GM12864 (cell line): ENCODE measurements at regions not wholly inside any gene's neighbourhood (a gene's known extent, or its start where the extent isn't known, plus 50 kb on each side); places are given as distances from the start of the nearest gene placed in this dataset.
"Not testable (repeated sequence)": the region's sequence is repeated elsewhere in the genome, so short reads cannot be mapped to it uniquely, and the experiment has no call there.

Experiments used
- DNase-seq: peaks from one replicate; pipeline ENCODE4 v3.0.0-alpha.2; 2011; ENCODE audit warnings: low read depth
- H3K4me3 ChIP-seq: 2 replicates; pipeline ENCODE4 v1.5.1; 2011; ENCODE audit warnings: mild to moderate bottlenecking, low read depth, low read length, control low read depth
- TF ChIP-seq, protein P1 (sequence below): IDR thresholded peaks from 2 replicates; pipeline ENCODE4 v1.5.1; 2011; ENCODE audit warnings: low read depth, mild to moderate bottlenecking, moderate library complexity, low read length, control low read depth, inconsistent platforms; ENCODE audit errors: missing control alignments

DNA sequence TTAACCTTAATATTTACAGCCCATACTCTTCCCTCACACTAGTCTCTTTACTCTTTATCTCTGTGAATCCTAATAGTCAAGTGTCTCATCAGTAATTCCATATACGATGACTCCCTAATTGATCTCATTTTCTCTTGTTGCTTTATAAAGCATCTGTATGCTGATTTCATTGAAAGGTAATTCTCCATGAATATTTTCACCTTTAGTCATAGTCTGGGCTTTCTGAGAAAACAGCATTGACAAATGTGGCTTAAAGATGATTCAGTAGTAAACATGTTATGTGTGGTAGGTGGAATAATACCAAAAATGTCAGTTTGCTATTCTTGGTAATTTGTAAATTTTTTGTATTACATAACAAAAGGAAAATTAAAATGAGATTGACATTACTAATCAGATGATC lies 1176.5 kb downstream of the NCAM2 start:
- no peak for DNase-seq
- no peak overlapping the region for H3K4me3 ChIP-seq
- TF ChIP-seq, protein P1, sequence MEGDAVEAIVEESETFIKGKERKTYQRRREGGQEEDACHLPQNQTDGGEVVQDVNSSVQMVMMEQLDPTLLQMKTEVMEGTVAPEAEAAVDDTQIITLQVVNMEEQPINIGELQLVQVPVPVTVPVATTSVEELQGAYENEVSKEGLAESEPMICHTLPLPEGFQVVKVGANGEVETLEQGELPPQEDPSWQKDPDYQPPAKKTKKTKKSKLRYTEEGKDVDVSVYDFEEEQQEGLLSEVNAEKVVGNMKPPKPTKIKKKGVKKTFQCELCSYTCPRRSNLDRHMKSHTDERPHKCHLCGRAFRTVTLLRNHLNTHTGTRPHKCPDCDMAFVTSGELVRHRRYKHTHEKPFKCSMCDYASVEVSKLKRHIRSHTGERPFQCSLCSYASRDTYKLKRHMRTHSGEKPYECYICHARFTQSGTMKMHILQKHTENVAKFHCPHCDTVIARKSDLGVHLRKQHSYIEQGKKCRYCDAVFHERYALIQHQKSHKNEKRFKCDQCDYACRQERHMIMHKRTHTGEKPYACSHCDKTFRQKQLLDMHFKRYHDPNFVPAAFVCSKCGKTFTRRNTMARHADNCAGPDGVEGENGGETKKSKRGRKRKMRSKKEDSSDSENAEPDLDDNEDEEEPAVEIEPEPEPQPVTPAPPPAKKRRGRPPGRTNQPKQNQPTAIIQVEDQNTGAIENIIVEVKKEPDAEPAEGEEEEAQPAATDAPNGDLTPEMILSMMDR: no peak

DNA sequence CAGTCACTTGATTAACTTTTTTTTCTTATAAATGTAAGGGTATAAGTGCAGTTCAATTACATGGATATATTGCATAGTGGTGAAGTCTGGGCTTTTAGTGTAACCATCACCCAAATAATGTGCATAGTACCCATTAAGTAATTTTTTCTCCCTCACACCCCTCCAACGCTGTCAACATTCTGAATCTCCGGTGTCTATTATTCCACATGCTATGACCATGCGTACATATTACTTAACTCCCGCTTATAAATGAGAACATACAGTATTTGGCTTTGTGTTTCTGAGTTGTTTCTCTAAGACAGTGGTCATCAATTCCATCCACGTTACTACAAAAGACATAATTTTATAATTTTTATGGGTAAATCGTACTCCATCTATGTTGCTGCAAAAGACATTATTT lies 1191.1 kb downstream of the NCAM2 start:
- TF ChIP-seq, protein P1: no peak
- no peak overlapping the region for H3K4me3 ChIP-seq

DNA sequence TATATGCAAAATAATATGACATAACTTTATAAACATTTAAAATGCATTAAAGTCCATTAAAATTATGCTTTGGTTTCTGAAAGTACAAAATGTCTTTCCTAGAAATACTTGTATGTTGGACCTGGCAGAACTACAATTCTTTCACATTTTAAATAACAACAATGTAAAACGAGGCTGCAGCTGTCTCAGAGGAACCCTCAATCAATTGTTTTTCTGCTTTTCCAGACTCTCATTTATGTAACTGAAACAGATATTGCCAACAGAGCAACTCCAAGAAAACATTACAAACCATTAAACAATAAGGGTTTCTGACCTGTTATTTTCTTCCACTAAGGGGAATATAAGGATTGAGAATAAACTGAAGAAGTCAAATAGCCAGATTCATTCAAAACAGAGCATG lies 1193.4 kb downstream of the NCAM2 start:
- TF ChIP-seq, protein P1: no peak
- no peak overlapping the region for H3K4me3 ChIP-seq
- no peak for DNase-seq

More for the DNA sequence above, 1191.1 kb downstream of the NCAM2 start:
- no peak for DNase-seq

DNA sequence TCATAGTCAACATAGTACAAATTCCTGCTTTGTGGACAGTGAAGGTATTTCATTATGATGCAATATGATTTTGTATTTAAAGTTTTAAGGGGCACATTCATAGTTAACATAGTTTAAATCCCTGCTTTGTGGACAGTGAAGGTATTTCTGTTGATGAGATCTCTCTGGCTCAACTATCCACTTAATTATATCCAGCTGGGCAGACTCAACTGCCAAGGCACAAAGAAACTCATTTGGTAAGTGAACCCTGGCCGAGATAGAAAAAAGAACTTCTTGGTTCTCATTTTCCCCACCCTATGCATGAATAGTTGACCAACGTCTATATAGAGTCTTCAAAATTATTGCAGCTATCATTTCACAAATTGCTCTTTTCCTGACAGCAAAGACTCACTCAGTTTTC lies 1194.6 kb downstream of the NCAM2 start:
- TF ChIP-seq, protein P1: no peak
- no peak overlapping the region for H3K4me3 ChIP-seq
- no peak for DNase-seq

DNA sequence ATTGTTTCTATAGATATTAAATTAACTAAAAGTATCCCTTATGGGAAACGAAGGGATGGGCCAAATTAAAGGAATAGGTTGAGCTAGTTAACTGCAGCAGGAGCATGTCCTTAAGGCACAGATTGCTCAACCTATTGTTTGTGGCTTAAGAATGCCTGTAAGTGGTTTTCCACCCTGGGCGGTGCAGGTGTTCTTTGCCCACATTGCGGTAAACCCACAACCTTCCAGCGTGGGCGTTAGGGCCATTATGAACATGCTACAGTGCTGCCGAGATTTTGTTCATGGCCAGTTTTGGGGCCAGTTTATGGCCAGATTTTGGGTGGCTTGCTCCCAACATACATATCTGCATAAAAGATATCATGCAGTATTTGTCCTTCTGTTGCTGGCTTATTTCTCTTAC lies 1196.8 kb downstream of the NCAM2 start:
- DNase-seq, H3K4me3 ChIP-seq: not testable (repeated sequence)

DNA sequence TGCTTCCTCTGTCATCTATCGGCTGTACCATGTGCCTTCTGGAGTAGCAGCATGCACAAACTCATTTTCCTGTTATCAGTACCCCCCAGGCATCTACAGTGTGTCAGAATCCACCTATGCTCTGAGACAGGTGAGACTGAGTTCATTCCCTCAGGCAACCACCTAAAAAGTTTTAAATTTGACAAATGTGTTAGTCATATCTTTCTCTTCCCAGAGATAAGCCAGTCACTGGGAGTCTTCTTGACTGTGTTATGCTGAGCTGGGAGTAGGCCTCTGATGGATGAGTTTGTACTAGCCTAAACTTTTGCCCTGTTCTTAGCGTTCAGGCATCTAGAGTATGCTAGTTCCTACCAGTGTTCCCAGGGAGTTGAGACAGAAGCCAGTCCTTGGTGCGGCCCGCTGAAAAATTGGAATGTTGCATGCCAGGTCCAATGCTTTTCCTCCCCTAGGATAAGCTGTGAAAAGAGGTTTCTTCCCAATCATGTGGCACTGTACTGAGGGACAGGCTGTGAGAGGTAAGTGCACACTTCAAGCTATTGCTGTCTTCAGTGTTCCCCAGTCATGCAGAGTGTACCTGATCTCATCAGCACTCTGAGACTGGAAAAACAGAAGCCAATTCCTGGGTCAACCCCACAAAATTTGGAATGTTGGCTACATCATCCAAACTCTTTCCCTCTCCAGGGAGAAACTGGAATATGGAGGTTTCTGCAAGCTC lies 1202.3 kb downstream of the NCAM2 start:
- H3K4me3 ChIP-seq: no peak overlapping the region
- TF ChIP-seq, protein P1: no peak
- DNase-seq: no peak

DNA sequence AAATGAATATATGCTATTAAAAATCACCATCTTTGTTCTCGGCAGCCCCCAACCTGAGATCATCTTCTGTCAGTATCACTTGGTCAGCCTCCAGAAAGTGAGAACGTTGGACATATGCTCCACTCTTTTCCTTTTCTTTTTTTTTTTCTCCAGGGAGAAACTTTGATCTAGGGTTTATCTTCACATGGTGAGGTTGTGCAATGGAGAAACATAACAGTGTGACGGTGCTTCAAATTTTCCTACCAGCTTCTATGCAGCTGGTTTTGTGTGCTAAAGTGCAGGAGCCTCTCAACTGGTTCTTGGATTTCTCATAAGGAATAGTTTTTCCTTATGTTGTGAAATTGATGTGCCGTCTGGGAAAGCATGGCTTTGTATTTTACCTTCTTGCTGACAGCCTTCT lies 1202.9 kb downstream of the NCAM2 start:
- H3K4me3 ChIP-seq: no peak overlapping the region
- DNase-seq: no peak
- TF ChIP-seq, protein P1: no peak
